Panc1 (cell line): ENCODE measurements at regions not wholly inside any gene's neighbourhood (a gene's known extent, or its start where the extent isn't known, plus 50 kb on each side); places are given as distances from the start of the nearest gene placed in this dataset.

Experiments used
- ATAC-seq: fragments of 200-7000 bp; cut with Tn5 transposase; 2 replicates; pipeline ENCODE4 v1.9.1; 2020; ENCODE audit warnings: mild to moderate bottlenecking, moderate library complexity
- BruUV-seq: library from RNA; stranded (reverse); fragments of 400-500 nt; replicated peaks from 2 replicates; lab custom pipeline; 2021; lab: Mats Ljungman, UMichigan
- CTCF ChIA-PET: fragments of 300-600 bp; sonication (Branson Sonifier 250); formaldehyde crosslinking; loops from one replicate; lab custom pipeline; 2022; ENCODE audit warnings: antibody characterized with exemption; lab: Charles Lee
- POLR2A ChIA-PET: fragments of 300-600 bp; sonication (Branson Sonifier 250); formaldehyde crosslinking; loops from one replicate; lab custom pipeline; 2022; ENCODE audit warnings: antibody characterized with exemption; lab: Charles Lee
- DNase-seq: peaks from one replicate; pipeline ENCODE4 v3.0.0-alpha.2; 2010; ENCODE audit warnings: low read depth, low spot score
- H3K27ac ChIP-seq: 2 replicates; pipeline ENCODE4 v1.5.1; 2011; ENCODE audit warnings: mild to moderate bottlenecking, low read length, inconsistent platforms
- H3K27me3 ChIP-seq: fragments of 200-500 bp; sonication (Bioruptor generic); 2 replicates; pipeline ENCODE4 v1.6.0; 2014; ENCODE audit warnings: low read length, inconsistent platforms; ENCODE audit not compliant: control insufficient read depth, insufficient read depth
- H3K36me3 ChIP-seq: fragments of 200-500 bp; sonication (Bioruptor generic); 2 replicates; pipeline ENCODE4 v1.5.1; 2014; ENCODE audit warnings: inconsistent platforms, mild to moderate bottlenecking, low read length, moderate library complexity; ENCODE audit not compliant: control insufficient read depth, insufficient read depth
- H3K4me1 ChIP-seq: 2 replicates; pipeline ENCODE4 v1.5.1; 2011; ENCODE audit warnings: inconsistent platforms, mild to moderate bottlenecking, low read length, moderate library complexity; ENCODE audit not compliant: control insufficient read depth, insufficient read depth
- H3K4me3 ChIP-seq, 2 experiments: 2 replicates each; pipeline ENCODE4 v1.5.1; 2011 to 2012; ENCODE audit warnings: low read depth in 2 of 2, low read length in 2 of 2, mild to moderate bottlenecking in 2 of 2, inconsistent platforms in 1 of 2, moderate library complexity in 1 of 2
- H3K9me3 ChIP-seq: fragments of 200-500 bp; sonication (Bioruptor generic); 2 replicates; pipeline ENCODE4 v1.5.1; 2014; ENCODE audit warnings: low read depth, mild to moderate bottlenecking, inconsistent platforms, low read length, moderate library complexity; ENCODE audit not compliant: control insufficient read depth, insufficient read depth
- CTCF ChIP-seq: fragments of 450-650 bp; IDR thresholded peaks from 2 replicates; pipeline ENCODE4 v1.5.1; 2017; ENCODE audit warnings: mild to moderate bottlenecking
- POLR2AphosphoS5 ChIP-seq: IDR thresholded peaks from 2 replicates; pipeline ENCODE4 v1.6.1; 2012; ENCODE audit warnings: mild to moderate bottlenecking, low read depth, low read length, moderate library complexity
- SIN3A ChIP-seq: IDR thresholded peaks from 2 replicates; pipeline ENCODE4 v1.6.1; 2012; ENCODE audit warnings: low read depth, mild to moderate bottlenecking, low read length, moderate library complexity, borderline replicate concordance; ENCODE audit not compliant: insufficient read depth
- TCF7L2 ChIP-seq: IDR thresholded peaks from 2 replicates; pipeline ENCODE4 v1.6.1; 2011; ENCODE audit warnings: mild to moderate bottlenecking, low read depth, low read length, inconsistent platforms
- in situ Hi-C: cut with HindIII; loops from 2 replicates; pipeline ENCODE4 v1.10.0; 2016; ENCODE audit warnings: low sequenced_read_pairs, low pct_unique_long_range_greater_than_20kb
- intact Hi-C: fragments of 100-400 bp; cut with micrococcal nuclease; formaldehyde crosslinking; loops from one replicate; pipeline ENCODE4 v1.10.0; 2022; ENCODE audit not compliant: unreplicated experiment
- TF ChIP-seq, protein P1 (sequence below), 2 experiments: IDR thresholded peaks; 2 replicates each; pipeline ENCODE4 v1.6.1; 2011 to 2012; ENCODE audit warnings: low read depth in 2 of 2, control low read depth in 1 of 2, low read length in 1 of 2, mild to moderate bottlenecking in 1 of 2, moderate library complexity in 1 of 2; ENCODE audit not compliant: insufficient read depth in 1 of 2

DNA sequence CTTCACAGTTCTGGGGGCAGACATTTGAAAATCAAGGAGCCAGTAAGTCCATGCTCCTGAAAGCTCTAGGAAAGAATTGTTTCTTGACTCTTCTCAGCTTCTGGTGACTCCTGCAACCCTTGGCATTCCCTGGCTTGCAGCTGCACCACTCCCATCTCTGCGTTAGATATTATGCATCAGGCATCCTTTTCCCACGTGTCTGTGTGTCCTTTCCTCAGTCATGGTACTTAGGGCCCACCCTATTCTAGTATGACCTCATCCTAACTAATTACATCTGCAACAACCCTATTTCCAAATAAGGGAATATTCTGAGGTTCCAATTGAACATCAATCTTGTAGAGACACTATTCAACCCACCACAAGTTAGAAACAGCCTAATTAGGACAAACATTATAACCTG lies 931.7 kb upstream of the CHAC2 start:
- Histone ChIP-seq H3K9me3 (no peaks in the 10 kb centered on the region), H3K4me1 (no peaks in the 10 kb centered on the region), H3K27ac (no peak overlapping the region), H3K4me3 (no peak overlapping the region), H3K27me3 (no peaks in the 10 kb centered on the region), H3K36me3 (no peaks in the 10 kb centered on the region)
- BruUV-seq, result no TSS peak
- ChIA-PET POLR2A (no interaction called here), CTCF (no interaction called here)
- ATAC-seq, result no peak
- DNase-seq, result no peak
- intact Hi-C loops (no loop called here), in situ Hi-C loops (no loop called here)
- TF ChIP-seq POLR2AphosphoS5 (no peak), CTCF (no peak), SIN3A (no peak), TCF7L2 (no peak)
- TF ChIP-seq, protein P1, sequence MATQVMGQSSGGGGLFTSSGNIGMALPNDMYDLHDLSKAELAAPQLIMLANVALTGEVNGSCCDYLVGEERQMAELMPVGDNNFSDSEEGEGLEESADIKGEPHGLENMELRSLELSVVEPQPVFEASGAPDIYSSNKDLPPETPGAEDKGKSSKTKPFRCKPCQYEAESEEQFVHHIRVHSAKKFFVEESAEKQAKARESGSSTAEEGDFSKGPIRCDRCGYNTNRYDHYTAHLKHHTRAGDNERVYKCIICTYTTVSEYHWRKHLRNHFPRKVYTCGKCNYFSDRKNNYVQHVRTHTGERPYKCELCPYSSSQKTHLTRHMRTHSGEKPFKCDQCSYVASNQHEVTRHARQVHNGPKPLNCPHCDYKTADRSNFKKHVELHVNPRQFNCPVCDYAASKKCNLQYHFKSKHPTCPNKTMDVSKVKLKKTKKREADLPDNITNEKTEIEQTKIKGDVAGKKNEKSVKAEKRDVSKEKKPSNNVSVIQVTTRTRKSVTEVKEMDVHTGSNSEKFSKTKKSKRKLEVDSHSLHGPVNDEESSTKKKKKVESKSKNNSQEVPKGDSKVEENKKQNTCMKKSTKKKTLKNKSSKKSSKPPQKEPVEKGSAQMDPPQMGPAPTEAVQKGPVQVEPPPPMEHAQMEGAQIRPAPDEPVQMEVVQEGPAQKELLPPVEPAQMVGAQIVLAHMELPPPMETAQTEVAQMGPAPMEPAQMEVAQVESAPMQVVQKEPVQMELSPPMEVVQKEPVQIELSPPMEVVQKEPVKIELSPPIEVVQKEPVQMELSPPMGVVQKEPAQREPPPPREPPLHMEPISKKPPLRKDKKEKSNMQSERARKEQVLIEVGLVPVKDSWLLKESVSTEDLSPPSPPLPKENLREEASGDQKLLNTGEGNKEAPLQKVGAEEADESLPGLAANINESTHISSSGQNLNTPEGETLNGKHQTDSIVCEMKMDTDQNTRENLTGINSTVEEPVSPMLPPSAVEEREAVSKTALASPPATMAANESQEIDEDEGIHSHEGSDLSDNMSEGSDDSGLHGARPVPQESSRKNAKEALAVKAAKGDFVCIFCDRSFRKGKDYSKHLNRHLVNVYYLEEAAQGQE (IDR thresholded peaks at IDR 0.05; ENCODE audit: insufficient read depth in 1 of 2, low read depth in 2 of 2, low read length in 1 of 2), result no peak

DNA sequence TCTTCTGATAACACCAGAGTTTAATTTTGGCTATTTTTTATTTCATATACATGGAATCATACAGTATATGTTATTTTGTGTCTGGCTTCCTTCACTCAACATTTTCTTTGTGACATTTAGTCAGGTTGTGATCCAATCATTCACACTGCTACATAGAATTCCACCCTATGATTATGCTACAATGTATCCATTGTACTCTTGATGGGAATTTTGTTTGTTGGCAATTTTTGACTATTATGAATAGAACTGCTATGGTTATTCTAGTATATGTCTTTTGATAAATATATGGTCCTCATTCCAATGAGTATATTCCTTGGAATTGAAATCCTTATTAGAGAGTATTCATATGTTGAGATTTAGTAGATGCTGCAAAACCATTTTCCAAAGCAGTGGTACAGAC lies 936.4 kb upstream of the CHAC2 start:
- ChIA-PET POLR2A (no interaction called here), CTCF (no interaction called here)
- intact Hi-C loops, result no loop called here
- Histone ChIP-seq H3K27ac (no peak overlapping the region), H3K4me3 (no peak overlapping the region), H3K36me3 (no peaks in the 10 kb centered on the region), H3K27me3 (no peaks in the 10 kb centered on the region), H3K4me1 (no peaks in the 10 kb centered on the region), H3K9me3 (no peaks in the 10 kb centered on the region)
- ATAC-seq (no peak), DNase-seq (no peak)
- no TSS peak for BruUV-seq
- TF ChIP-seq SIN3A, result no peak
- no peak for TF ChIP-seq POLR2AphosphoS5
- no peak for TF ChIP-seq TCF7L2
- no peak for TF ChIP-seq CTCF
- TF ChIP-seq, protein P1 (IDR thresholded peaks at IDR 0.05; ENCODE audit: insufficient read depth in 1 of 2, low read depth in 2 of 2, low read length in 1 of 2), result no peak
- in situ Hi-C loops, result no loop called here
